Keratinocyte (primary cell): ENCODE measurements at regions not wholly inside any gene's neighbourhood (a gene's known extent, or its start where the extent isn't known, plus 50 kb on each side); places are given as distances from the start of the nearest gene placed in this dataset.
"Not testable (repeated sequence)": the region's sequence is repeated elsewhere in the genome, so short reads cannot be mapped to it uniquely, and the experiment has no call there.

Experiments
- DNase-seq: peaks from one replicate; pipeline ENCODE4 v3.0.0-alpha.2; 2011; ENCODE audit warnings: low read depth, missing footprints, low spot score
- FAIRE-seq: peaks from 2 replicates; lab custom pipeline; 2011; peaks lifted over from hg19 to GRCh38; lab: Jason Lieb, UNC
- H2AFZ ChIP-seq: 2 replicates; pipeline ENCODE4 v1.6.0; 2012; ENCODE audit warnings: low read length, control low read depth, inconsistent platforms; ENCODE audit not compliant: control insufficient read depth
- H3K27ac ChIP-seq: 2 replicates; pipeline ENCODE4 v1.5.1; 2011; ENCODE audit warnings: low read length; ENCODE audit not compliant: control insufficient read depth, insufficient read depth
- H3K27me3 ChIP-seq: 3 replicates; pipeline ENCODE4 v1.6.0; 2011; ENCODE audit warnings: low read length; ENCODE audit not compliant: control insufficient read depth, insufficient read depth; ENCODE audit errors: extremely low read depth
- H3K36me3 ChIP-seq, 2 experiments: 2 replicates in 1 of 2; 3 replicates in 1 of 2; pipeline ENCODE4 v1.5.1; 2011; ENCODE audit warnings: low read length in 2 of 2, mild to moderate bottlenecking in 1 of 2; ENCODE audit not compliant: control insufficient read depth in 2 of 2, insufficient read depth in 2 of 2; ENCODE audit errors: extremely low read depth in 1 of 2
- H3K4me1 ChIP-seq: 3 replicates; pipeline ENCODE4 v1.5.1; 2011; ENCODE audit warnings: low read length; ENCODE audit not compliant: control insufficient read depth, insufficient read depth; ENCODE audit errors: extremely low read depth
- H3K4me2 ChIP-seq: 3 replicates; pipeline ENCODE4 v1.6.0; 2011; ENCODE audit warnings: low read depth, low read length; ENCODE audit not compliant: control insufficient read depth, insufficient read depth; ENCODE audit errors: extremely low read depth
- H3K4me3 ChIP-seq, 3 experiments: fragments of 200-600 bp in 1 of 3; sonication (generic) in 1 of 3; 2 replicates in 2 of 3; 3 replicates in 1 of 3; pipeline ENCODE4 v1.5.1; 2011 to 2016; ENCODE audit warnings: low read length in 3 of 3, mild to moderate bottlenecking in 3 of 3, control low read depth in 2 of 3, inconsistent platforms in 1 of 3, low read depth in 1 of 3, mixed read lengths in 1 of 3, mixed run types in 1 of 3, moderate library complexity in 1 of 3; ENCODE audit not compliant: control insufficient read depth in 2 of 3, insufficient read depth in 2 of 3; ENCODE audit errors: extremely low read depth in 1 of 3
- H3K79me2 ChIP-seq: 2 replicates; pipeline ENCODE4 v1.6.0; 2012; ENCODE audit warnings: low read length; ENCODE audit not compliant: control insufficient read depth, insufficient read depth
- H3K9ac ChIP-seq: 3 replicates; pipeline ENCODE4 v1.6.0; 2011; ENCODE audit warnings: low read length; ENCODE audit not compliant: control insufficient read depth, insufficient read depth; ENCODE audit errors: extremely low read depth
- H3K9me1 ChIP-seq: 3 replicates; pipeline ENCODE4 v1.6.0; 2011; ENCODE audit warnings: low read length; ENCODE audit not compliant: control insufficient read depth, insufficient read depth; ENCODE audit errors: extremely low read depth
- H3K9me3 ChIP-seq: 2 replicates; pipeline ENCODE4 v1.5.1; 2012; ENCODE audit warnings: low read depth, low read length; ENCODE audit not compliant: control insufficient read depth
- H4K20me1 ChIP-seq: 3 replicates; pipeline ENCODE4 v1.6.0; 2011; ENCODE audit warnings: low read length; ENCODE audit not compliant: control insufficient read depth, insufficient read depth; ENCODE audit errors: extremely low read depth
- CTCF ChIP-seq, 3 experiments: IDR thresholded peaks in 1 of 3; conservative IDR thresholded peaks in 1 of 3; optimal IDR thresholded peaks in 1 of 3; 2 replicates in 2 of 3; 3 replicates in 1 of 3; pipeline versions ENCODE3 to v1.5.1; 2011; ENCODE audit warnings: low read length in 3 of 3, mild to moderate bottlenecking in 3 of 3, moderate library complexity in 2 of 3, control low read depth in 1 of 3, inconsistent platforms in 1 of 3; ENCODE audit not compliant: insufficient read depth in 2 of 3; ENCODE audit errors: extremely low read depth in 1 of 3
- EZH2 ChIP-seq: IDR thresholded peaks from one replicate; pipeline ENCODE4 v1.6.1; 2012; ENCODE audit warnings: inconsistent platforms, mild to moderate bottlenecking, low read length, moderate library complexity
- dilution Hi-C: fragments of 300-500 bp; cut with MboI; formaldehyde crosslinking; loops from one replicate; pipeline ENCODE4 v1.7.0; 2020; ENCODE audit warnings: low sequenced_read_pairs; ENCODE audit not compliant: extremely low pct_ligation_motif_present

GRCh38 chr20:29443819-29444218, 1813.6 kb upstream of the DEFB115 start:
- Histone ChIP-seq H3K4me1 (no peaks in the 10 kb centered on the region), H3K27me3 (no peaks in the 10 kb centered on the region), H3K9ac (no peak overlapping the region), H3K9me1 (no peaks in the 10 kb centered on the region), H3K79me2 (no peaks in the 10 kb centered on the region), H3K4me2 (no peak overlapping the region), H3K4me3 (no peak overlapping the region), H3K27ac (no peak overlapping the region), H3K36me3 (no peaks in the 10 kb centered on the region), H4K20me1 (no peaks in the 10 kb centered on the region), H3K9me3 (peaks cover 3% of the 10 kb centered on the region), H2AFZ (no peak overlapping the region)
- no peak for TF ChIP-seq EZH2
- no peak for TF ChIP-seq CTCF (optimal IDR thresholded peaks at IDR 0.05 in 1 of 3, IDR thresholded peaks at IDR 0.05 in 1 of 3, conservative IDR thresholded peaks at IDR 0.05 in 1 of 3; ENCODE audit: extremely low read depth in 1 of 3, insufficient read depth in 2 of 3, low read length in 3 of 3)
- DNase-seq (no peak), FAIRE-seq (no peak)
- dilution Hi-C loops, result no loop called here

- H3K79me2 ChIP-seq, dilution Hi-C loops, H3K9me3 ChIP-seq, H3K9me1 ChIP-seq, H3K27me3 ChIP-seq, H3K9ac ChIP-seq, FAIRE-seq, H3K36me3 ChIP-seq, H3K4me3 ChIP-seq, H3K4me1 ChIP-seq, H3K27ac ChIP-seq, DNase-seq, H4K20me1 ChIP-seq: not testable (repeated sequence)
- Histone ChIP-seq H2AFZ (peak overlapping the region; percentile 43), H3K4me2 (peak overlapping the region; percentile 22)
These were observed 1812.2 kb upstream of the DEFB115 start for GRCh38 chr20:29445050-29445907.

GRCh38 chr20:29447517-29448484, 1809.7 kb upstream of the DEFB115 start:
- H3K4me3 ChIP-seq, H2AFZ ChIP-seq, DNase-seq, H3K9me3 ChIP-seq, H3K79me2 ChIP-seq, H3K36me3 ChIP-seq, H3K27me3 ChIP-seq, H3K4me2 ChIP-seq, H3K4me1 ChIP-seq, H3K9ac ChIP-seq, dilution Hi-C loops, H3K9me1 ChIP-seq, FAIRE-seq, H3K27ac ChIP-seq, H4K20me1 ChIP-seq: not testable (repeated sequence)
